Caco-2 (cell line): ENCODE measurements at regions not wholly inside any gene's neighbourhood (a gene's known extent, or its start where the extent isn't known, plus 50 kb on each side); places are given as distances from the start of the nearest gene placed in this dataset.

Source experiments
- BruUV-seq: library from RNA; stranded (reverse); fragments of 400-500 nt; replicated peaks from 2 replicates; lab custom pipeline; 2021; lab: Mats Ljungman, UMichigan
- CTCF ChIA-PET: fragments of 300-600 bp; sonication (Branson Sonifier 250); formaldehyde crosslinking; loops from one replicate; lab custom pipeline; 2022; ENCODE audit warnings: antibody characterized with exemption; lab: Charles Lee
- POLR2A ChIA-PET: fragments of 300-600 bp; sonication (Branson Sonifier 250); formaldehyde crosslinking; loops from one replicate; lab custom pipeline; 2022; ENCODE audit warnings: antibody characterized with exemption; lab: Charles Lee
- DNase-seq, 2 experiments: peaks; one replicate each; pipeline versions ENCODE4 v3.0.0 to v3.0.0-alpha.2; 2020 to 2022
- H3K27me3 ChIP-seq: replicated peaks from 2 replicates; pipeline ENCODE4 v1.6.0; 2011; ENCODE audit warnings: low read length; ENCODE audit not compliant: control insufficient read depth, insufficient read depth
- H3K36me3 ChIP-seq: 2 replicates; pipeline ENCODE4 v1.5.1; 2011; ENCODE audit warnings: low read length; ENCODE audit not compliant: control insufficient read depth, insufficient read depth
- H3K4me1 ChIP-seq: fragments of 250-450 bp; sonication (Bioruptor Pico); 2 replicates; pipeline ENCODE4 v1.5.1; 2020; ENCODE audit warnings: mild to moderate bottlenecking
- H3K4me3 ChIP-seq: 2 replicates; pipeline ENCODE4 v1.5.1; 2011; ENCODE audit warnings: low read depth, mild to moderate bottlenecking, control low read depth, low read length
- H3K9me3 ChIP-seq: fragments of 250-450 bp; sonication (Bioruptor Pico); 2 replicates; pipeline ENCODE4 v1.5.1; 2020; ENCODE audit warnings: mild to moderate bottlenecking, moderate library complexity
- H3K27ac Mint-ChIP-seq: one replicate; pipeline ENCODE4 v1.8.0; 2022; ENCODE audit warnings: mixed read lengths; ENCODE audit not compliant: unreplicated experiment
- H3K27me3 Mint-ChIP-seq: one replicate; pipeline ENCODE4 v1.8.0; 2022; ENCODE audit warnings: mixed read lengths; ENCODE audit not compliant: insufficient read depth, unreplicated experiment
- H3K36me3 Mint-ChIP-seq: one replicate; pipeline ENCODE4 v1.8.0; 2022; ENCODE audit warnings: mild to moderate bottlenecking, mixed read lengths; ENCODE audit not compliant: insufficient read depth, unreplicated experiment
- H3K4me1 Mint-ChIP-seq: one replicate; pipeline ENCODE4 v1.8.0; 2022; ENCODE audit warnings: low read depth, mixed read lengths; ENCODE audit not compliant: unreplicated experiment
- H3K4me3 Mint-ChIP-seq: one replicate; pipeline ENCODE4 v1.8.0; 2022; ENCODE audit warnings: mild to moderate bottlenecking, moderate library complexity, mixed read lengths; ENCODE audit not compliant: unreplicated experiment
- H3K9me3 Mint-ChIP-seq: one replicate; pipeline ENCODE4 v1.8.0; 2022; ENCODE audit warnings: mixed read lengths; ENCODE audit not compliant: unreplicated experiment
- CTCF ChIP-seq, 2 experiments: fragments of 200-600 bp in 1 of 2; IDR thresholded peaks; 1 replicate in 1 of 2; 2 replicates in 1 of 2; pipeline versions ENCODE4 v1.5.1 to v1.8.0; 2011 to 2022; ENCODE audit warnings: antibody characterized with exemption in 1 of 2, control low read depth in 1 of 2, inconsistent platforms in 1 of 2, low read depth in 1 of 2, low read length in 1 of 2, mild to moderate bottlenecking in 1 of 2, moderate library complexity in 1 of 2; ENCODE audit not compliant: insufficient read depth in 1 of 2, severe bottlenecking in 1 of 2, unreplicated experiment in 1 of 2
- intact Hi-C: fragments of 100-400 bp; cut with micrococcal nuclease; formaldehyde crosslinking; loops from one replicate; pipeline ENCODE4 v1.10.0; 2022; ENCODE audit not compliant: unreplicated experiment

- Mint-ChIP-seq H3K4me3 (no peak overlapping the region), H3K27me3 (peaks cover 20% of the 10 kb centered on the region), H3K36me3 (no peaks in the 10 kb centered on the region), H3K9me3 (no peaks in the 10 kb centered on the region), H3K4me1 (no peaks in the 10 kb centered on the region), H3K27ac (no peak overlapping the region)
- H3K36me3 ChIP-seq, result no peaks in the 10 kb centered on the region
- intact Hi-C loops, result no loop called here
- no TSS peak for BruUV-seq
- no peak for DNase-seq
- H3K4me3 ChIP-seq, result no peak overlapping the region
- H3K27me3 ChIP-seq, result no peaks in the 10 kb centered on the region
- ChIA-PET POLR2A (no interaction called here), CTCF (no interaction called here)
- no peaks in the 10 kb centered on the region for H3K9me3 ChIP-seq
- H3K4me1 ChIP-seq, result no peaks in the 10 kb centered on the region
- TF ChIP-seq CTCF (IDR thresholded peaks at IDR 0.05; ENCODE audit: insufficient read depth in 1 of 2, low read depth in 1 of 2, low read length in 1 of 2, severe bottlenecking in 1 of 2, unreplicated experiment in 1 of 2), result no peak
Observed at GRCh38 chr15:29418178-29418577, 148.6 kb upstream of the NSMCE3 start.

GRCh38 chr15:29411299-29411698 is 141.7 kb upstream of the NSMCE3 start:
- H3K4me3 Mint-ChIP-seq, result no peak overlapping the region
- H3K36me3 Mint-ChIP-seq, result no peaks in the 10 kb centered on the region
- no peak overlapping the region for H3K27ac Mint-ChIP-seq
- DNase-seq, result no peak
- ChIA-PET POLR2A (no interaction called here), CTCF (no interaction called here)
- no peaks in the 10 kb centered on the region for H3K9me3 Mint-ChIP-seq
- no TSS peak for BruUV-seq
- Histone ChIP-seq H3K9me3 (no peaks in the 10 kb centered on the region), H3K4me1 (no peaks in the 10 kb centered on the region), H3K27me3 (no peaks in the 10 kb centered on the region), H3K4me3 (no peak overlapping the region), H3K36me3 (no peaks in the 10 kb centered on the region)
- TF ChIP-seq CTCF (IDR thresholded peaks at IDR 0.05; ENCODE audit: insufficient read depth in 1 of 2, low read depth in 1 of 2, low read length in 1 of 2, severe bottlenecking in 1 of 2, unreplicated experiment in 1 of 2), result no peak
- no peaks in the 10 kb centered on the region for H3K4me1 Mint-ChIP-seq
- intact Hi-C loops, result no loop called here
- H3K27me3 Mint-ChIP-seq, result peaks cover 10% of the 10 kb centered on the region

- H3K9me3 Mint-ChIP-seq, result no peaks in the 10 kb centered on the region
- no TSS peak for BruUV-seq
- Histone ChIP-seq H3K36me3 (no peaks in the 10 kb centered on the region), H3K4me3 (no peak overlapping the region), H3K4me1 (no peaks in the 10 kb centered on the region), H3K27me3 (no peaks in the 10 kb centered on the region), H3K9me3 (no peaks in the 10 kb centered on the region)
- no peak for TF ChIP-seq CTCF (IDR thresholded peaks at IDR 0.05; ENCODE audit: insufficient read depth in 1 of 2, low read depth in 1 of 2, low read length in 1 of 2, severe bottlenecking in 1 of 2, unreplicated experiment in 1 of 2)
- no peak overlapping the region for H3K27ac Mint-ChIP-seq
- no peaks in the 10 kb centered on the region for H3K4me1 Mint-ChIP-seq
- POLR2A ChIA-PET, result no interaction called here
- no peak overlapping the region for H3K4me3 Mint-ChIP-seq
- CTCF ChIA-PET, result no interaction called here
- H3K27me3 Mint-ChIP-seq, result peaks cover 10% of the 10 kb centered on the region
- no peaks in the 10 kb centered on the region for H3K36me3 Mint-ChIP-seq
- intact Hi-C loops, result no loop called here
- DNase-seq, result no peak
Observed at GRCh38 chr15:29410338-29410737, 140.7 kb upstream of the NSMCE3 start.
